Keratinocyte (primary cell): ENCODE measurements at regions not wholly inside any gene's neighbourhood (a gene's known extent, or its start where the extent isn't known, plus 50 kb on each side); places are given as distances from the start of the nearest gene placed in this dataset.

ENCODE experiments used
- DNase-seq: peaks from one replicate; pipeline ENCODE4 v3.0.0-alpha.2; 2011; ENCODE audit warnings: low read depth, missing footprints, low spot score
- FAIRE-seq: peaks from 2 replicates; lab custom pipeline; 2011; peaks lifted over from hg19 to GRCh38; lab: Jason Lieb, UNC
- H2AFZ ChIP-seq: 2 replicates; pipeline ENCODE4 v1.6.0; 2012; ENCODE audit warnings: low read length, control low read depth, inconsistent platforms; ENCODE audit not compliant: control insufficient read depth
- H3K27ac ChIP-seq: 2 replicates; pipeline ENCODE4 v1.5.1; 2011; ENCODE audit warnings: low read length; ENCODE audit not compliant: control insufficient read depth, insufficient read depth
- H3K27me3 ChIP-seq: 3 replicates; pipeline ENCODE4 v1.6.0; 2011; ENCODE audit warnings: low read length; ENCODE audit not compliant: control insufficient read depth, insufficient read depth; ENCODE audit errors: extremely low read depth
- H3K36me3 ChIP-seq, 2 experiments: 2 replicates in 1 of 2; 3 replicates in 1 of 2; pipeline ENCODE4 v1.5.1; 2011; ENCODE audit warnings: low read length in 2 of 2, mild to moderate bottlenecking in 1 of 2; ENCODE audit not compliant: control insufficient read depth in 2 of 2, insufficient read depth in 2 of 2; ENCODE audit errors: extremely low read depth in 1 of 2
- H3K4me1 ChIP-seq: 3 replicates; pipeline ENCODE4 v1.5.1; 2011; ENCODE audit warnings: low read length; ENCODE audit not compliant: control insufficient read depth, insufficient read depth; ENCODE audit errors: extremely low read depth
- H3K4me2 ChIP-seq: 3 replicates; pipeline ENCODE4 v1.6.0; 2011; ENCODE audit warnings: low read depth, low read length; ENCODE audit not compliant: control insufficient read depth, insufficient read depth; ENCODE audit errors: extremely low read depth
- H3K4me3 ChIP-seq, 3 experiments: fragments of 200-600 bp in 1 of 3; sonication (generic) in 1 of 3; 2 replicates in 2 of 3; 3 replicates in 1 of 3; pipeline ENCODE4 v1.5.1; 2011 to 2016; ENCODE audit warnings: low read length in 3 of 3, mild to moderate bottlenecking in 3 of 3, control low read depth in 2 of 3, inconsistent platforms in 1 of 3, low read depth in 1 of 3, mixed read lengths in 1 of 3, mixed run types in 1 of 3, moderate library complexity in 1 of 3; ENCODE audit not compliant: control insufficient read depth in 2 of 3, insufficient read depth in 2 of 3; ENCODE audit errors: extremely low read depth in 1 of 3
- H3K79me2 ChIP-seq: 2 replicates; pipeline ENCODE4 v1.6.0; 2012; ENCODE audit warnings: low read length; ENCODE audit not compliant: control insufficient read depth, insufficient read depth
- H3K9ac ChIP-seq: 3 replicates; pipeline ENCODE4 v1.6.0; 2011; ENCODE audit warnings: low read length; ENCODE audit not compliant: control insufficient read depth, insufficient read depth; ENCODE audit errors: extremely low read depth
- H3K9me1 ChIP-seq: 3 replicates; pipeline ENCODE4 v1.6.0; 2011; ENCODE audit warnings: low read length; ENCODE audit not compliant: control insufficient read depth, insufficient read depth; ENCODE audit errors: extremely low read depth
- H3K9me3 ChIP-seq: 2 replicates; pipeline ENCODE4 v1.5.1; 2012; ENCODE audit warnings: low read depth, low read length; ENCODE audit not compliant: control insufficient read depth
- H4K20me1 ChIP-seq: 3 replicates; pipeline ENCODE4 v1.6.0; 2011; ENCODE audit warnings: low read length; ENCODE audit not compliant: control insufficient read depth, insufficient read depth; ENCODE audit errors: extremely low read depth
- EZH2 ChIP-seq: IDR thresholded peaks from one replicate; pipeline ENCODE4 v1.6.1; 2012; ENCODE audit warnings: inconsistent platforms, mild to moderate bottlenecking, low read length, moderate library complexity
- dilution Hi-C: fragments of 300-500 bp; cut with MboI; formaldehyde crosslinking; loops from one replicate; pipeline ENCODE4 v1.7.0; 2020; ENCODE audit warnings: low sequenced_read_pairs; ENCODE audit not compliant: extremely low pct_ligation_motif_present
- TF ChIP-seq, protein P1 (sequence below), 3 experiments: IDR thresholded peaks in 1 of 3; conservative IDR thresholded peaks in 1 of 3; optimal IDR thresholded peaks in 1 of 3; 2 replicates in 2 of 3; 3 replicates in 1 of 3; pipeline versions ENCODE3 to v1.5.1; 2011; ENCODE audit warnings: low read length in 3 of 3, mild to moderate bottlenecking in 3 of 3, moderate library complexity in 2 of 3, control low read depth in 1 of 3, inconsistent platforms in 1 of 3; ENCODE audit not compliant: insufficient read depth in 2 of 3; ENCODE audit errors: extremely low read depth in 1 of 3

DNA sequence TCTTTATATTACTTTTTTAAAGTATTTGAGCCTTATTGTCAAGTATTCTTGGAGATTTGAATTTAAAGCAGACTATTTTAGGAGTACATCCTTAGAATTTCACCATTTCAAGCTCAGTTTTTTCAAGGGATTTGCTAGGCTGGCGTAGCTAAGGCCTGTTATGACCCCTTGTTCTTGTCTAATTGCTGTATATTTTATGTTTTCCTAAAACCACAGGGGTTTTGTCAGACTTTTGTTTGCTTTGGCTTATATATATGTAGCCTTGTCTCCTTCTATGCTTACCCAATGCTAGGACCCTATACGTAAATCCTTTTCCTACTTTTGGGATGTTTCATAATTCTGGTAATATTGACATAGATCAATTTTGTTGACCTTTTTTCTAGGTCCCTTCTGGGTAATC, 147.0 kb upstream of the SYT10 start:
- Histone ChIP-seq H3K4me3 (no peak overlapping the region), H3K9me3 (no peaks in the 10 kb centered on the region), H3K9me1 (no peaks in the 10 kb centered on the region), H3K27me3 (no peaks in the 10 kb centered on the region), H3K36me3 (no peaks in the 10 kb centered on the region), H2AFZ (no peak overlapping the region), H4K20me1 (no peaks in the 10 kb centered on the region), H3K79me2 (no peaks in the 10 kb centered on the region), H3K4me1 (no peaks in the 10 kb centered on the region), H3K27ac (no peak overlapping the region), H3K9ac (no peak overlapping the region), H3K4me2 (no peak overlapping the region)
- dilution Hi-C loops, result no loop called here
- DNase-seq, result no peak
- no peak for FAIRE-seq
- no peak for TF ChIP-seq EZH2
- TF ChIP-seq, protein P1, sequence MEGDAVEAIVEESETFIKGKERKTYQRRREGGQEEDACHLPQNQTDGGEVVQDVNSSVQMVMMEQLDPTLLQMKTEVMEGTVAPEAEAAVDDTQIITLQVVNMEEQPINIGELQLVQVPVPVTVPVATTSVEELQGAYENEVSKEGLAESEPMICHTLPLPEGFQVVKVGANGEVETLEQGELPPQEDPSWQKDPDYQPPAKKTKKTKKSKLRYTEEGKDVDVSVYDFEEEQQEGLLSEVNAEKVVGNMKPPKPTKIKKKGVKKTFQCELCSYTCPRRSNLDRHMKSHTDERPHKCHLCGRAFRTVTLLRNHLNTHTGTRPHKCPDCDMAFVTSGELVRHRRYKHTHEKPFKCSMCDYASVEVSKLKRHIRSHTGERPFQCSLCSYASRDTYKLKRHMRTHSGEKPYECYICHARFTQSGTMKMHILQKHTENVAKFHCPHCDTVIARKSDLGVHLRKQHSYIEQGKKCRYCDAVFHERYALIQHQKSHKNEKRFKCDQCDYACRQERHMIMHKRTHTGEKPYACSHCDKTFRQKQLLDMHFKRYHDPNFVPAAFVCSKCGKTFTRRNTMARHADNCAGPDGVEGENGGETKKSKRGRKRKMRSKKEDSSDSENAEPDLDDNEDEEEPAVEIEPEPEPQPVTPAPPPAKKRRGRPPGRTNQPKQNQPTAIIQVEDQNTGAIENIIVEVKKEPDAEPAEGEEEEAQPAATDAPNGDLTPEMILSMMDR (optimal IDR thresholded peaks at IDR 0.05 in 1 of 3, IDR thresholded peaks at IDR 0.05 in 1 of 3, conservative IDR thresholded peaks at IDR 0.05 in 1 of 3; ENCODE audit: extremely low read depth in 1 of 3, insufficient read depth in 2 of 3, low read length in 3 of 3), result no peak

DNA sequence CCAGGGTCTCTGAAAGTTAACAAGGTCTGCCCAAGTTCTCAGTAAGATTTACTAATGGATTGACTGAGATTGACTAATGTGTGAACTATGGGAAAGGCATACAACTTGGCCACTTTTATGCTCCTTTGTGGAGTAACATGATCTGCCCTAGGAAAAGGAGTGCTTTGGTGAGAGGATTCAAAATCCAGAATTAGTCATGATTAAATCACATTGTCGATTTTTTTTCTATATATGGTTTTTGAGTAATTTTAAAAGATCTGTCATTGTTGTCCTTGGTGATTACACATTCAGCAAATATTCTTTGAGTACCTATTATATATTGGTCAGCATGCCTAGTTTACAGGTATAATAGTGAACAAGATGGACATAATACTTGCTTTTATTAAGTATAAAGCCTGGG, 147.7 kb upstream of the SYT10 start:
- dilution Hi-C loops, result no loop called here
- FAIRE-seq (no peak), DNase-seq (no peak)
- H3K4me1 ChIP-seq, result no peaks in the 10 kb centered on the region
- no peak overlapping the region for H2AFZ ChIP-seq
- H3K4me2 ChIP-seq, result no peak overlapping the region
- no peaks in the 10 kb centered on the region for H3K79me2 ChIP-seq
- no peaks in the 10 kb centered on the region for H3K27me3 ChIP-seq
- H3K36me3 ChIP-seq, result no peaks in the 10 kb centered on the region
- H3K9ac ChIP-seq, result no peak overlapping the region
- H3K9me1 ChIP-seq, result no peaks in the 10 kb centered on the region
- no peaks in the 10 kb centered on the region for H3K9me3 ChIP-seq
- peak overlapping the region; percentile 49 for H3K27ac ChIP-seq
- H4K20me1 ChIP-seq, result no peaks in the 10 kb centered on the region
- TF ChIP-seq EZH2, result no peak
- TF ChIP-seq, protein P1 (optimal IDR thresholded peaks at IDR 0.05 in 1 of 3, IDR thresholded peaks at IDR 0.05 in 1 of 3, conservative IDR thresholded peaks at IDR 0.05 in 1 of 3; ENCODE audit: extremely low read depth in 1 of 3, insufficient read depth in 2 of 3, low read length in 3 of 3), result no peak
- no peak overlapping the region for H3K4me3 ChIP-seq
